ENCODE measurements at regions not wholly inside any gene's neighbourhood (a gene's known extent, or its start where the extent isn't known, plus 50 kb on each side); places are given as distances from the start of the nearest gene placed in this dataset.

DNA sequence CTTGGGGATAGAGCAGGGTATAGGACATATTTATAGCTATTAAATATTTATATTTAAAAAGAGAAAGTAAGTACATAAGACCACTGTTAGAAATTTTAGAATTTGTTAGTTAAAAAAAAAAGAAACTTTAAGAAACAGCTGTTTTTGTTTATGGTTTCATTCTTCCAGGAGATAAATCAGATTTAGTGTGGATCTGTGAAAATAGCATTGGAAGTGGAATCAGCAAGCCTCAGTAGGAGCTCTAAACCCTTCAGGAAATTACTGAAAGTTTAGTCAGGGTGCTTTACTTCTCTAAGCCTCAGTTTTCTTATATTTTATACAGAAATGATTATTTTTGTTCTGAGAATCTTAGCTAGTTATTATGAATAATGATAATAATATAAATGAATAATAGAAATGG lies 316.0 kb upstream of the NOVA1 start:
- DNase-seq, result no peak
- Histone ChIP-seq H3K9me3 (no peaks in the 10 kb centered on the region), H3K4me1 (ENCODE audit: low read depth) (no peaks in the 10 kb centered on the region), H3K36me3 (ENCODE audit: low read depth) (no peaks in the 10 kb centered on the region), H3K4me3 (no peak overlapping the region)
- intact Hi-C loops (cut with DNase I, micrococcal nuclease), result no loop called here
- TF ChIP-seq, protein P1, sequence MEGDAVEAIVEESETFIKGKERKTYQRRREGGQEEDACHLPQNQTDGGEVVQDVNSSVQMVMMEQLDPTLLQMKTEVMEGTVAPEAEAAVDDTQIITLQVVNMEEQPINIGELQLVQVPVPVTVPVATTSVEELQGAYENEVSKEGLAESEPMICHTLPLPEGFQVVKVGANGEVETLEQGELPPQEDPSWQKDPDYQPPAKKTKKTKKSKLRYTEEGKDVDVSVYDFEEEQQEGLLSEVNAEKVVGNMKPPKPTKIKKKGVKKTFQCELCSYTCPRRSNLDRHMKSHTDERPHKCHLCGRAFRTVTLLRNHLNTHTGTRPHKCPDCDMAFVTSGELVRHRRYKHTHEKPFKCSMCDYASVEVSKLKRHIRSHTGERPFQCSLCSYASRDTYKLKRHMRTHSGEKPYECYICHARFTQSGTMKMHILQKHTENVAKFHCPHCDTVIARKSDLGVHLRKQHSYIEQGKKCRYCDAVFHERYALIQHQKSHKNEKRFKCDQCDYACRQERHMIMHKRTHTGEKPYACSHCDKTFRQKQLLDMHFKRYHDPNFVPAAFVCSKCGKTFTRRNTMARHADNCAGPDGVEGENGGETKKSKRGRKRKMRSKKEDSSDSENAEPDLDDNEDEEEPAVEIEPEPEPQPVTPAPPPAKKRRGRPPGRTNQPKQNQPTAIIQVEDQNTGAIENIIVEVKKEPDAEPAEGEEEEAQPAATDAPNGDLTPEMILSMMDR (IDR thresholded peaks at IDR 0.05), result no peak
- ATAC-seq, result no peak

DNA sequence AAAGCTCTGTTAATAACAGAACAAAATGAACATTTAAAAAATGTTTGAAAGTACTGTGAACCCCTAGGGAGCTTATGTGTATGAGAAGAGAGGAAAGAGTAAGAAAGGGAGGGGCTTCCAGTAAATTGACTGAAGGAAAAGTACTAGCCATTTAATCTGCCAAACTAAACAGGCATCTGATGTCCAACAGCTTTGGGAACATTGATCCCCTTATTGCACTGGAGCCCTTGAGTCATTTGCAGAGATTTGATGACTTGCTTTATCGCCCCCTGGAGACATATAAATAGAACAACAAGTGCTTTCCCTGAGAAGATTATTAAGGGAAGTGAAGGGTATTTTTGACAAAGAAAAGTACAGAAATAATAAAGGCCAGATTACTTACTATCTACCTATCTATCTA lies 319.3 kb upstream of the NOVA1 start:
- no peak for DNase-seq
- intact Hi-C loops (cut with DNase I, micrococcal nuclease), result no loop called here
- Histone ChIP-seq H3K4me3 (no peak overlapping the region), H3K4me1 (ENCODE audit: low read depth) (no peaks in the 10 kb centered on the region), H3K9me3 (no peaks in the 10 kb centered on the region), H3K36me3 (ENCODE audit: low read depth) (no peaks in the 10 kb centered on the region)
- peak; percentile 40 for ATAC-seq
- TF ChIP-seq, protein P1 (IDR thresholded peaks at IDR 0.05), result no peak

DNA sequence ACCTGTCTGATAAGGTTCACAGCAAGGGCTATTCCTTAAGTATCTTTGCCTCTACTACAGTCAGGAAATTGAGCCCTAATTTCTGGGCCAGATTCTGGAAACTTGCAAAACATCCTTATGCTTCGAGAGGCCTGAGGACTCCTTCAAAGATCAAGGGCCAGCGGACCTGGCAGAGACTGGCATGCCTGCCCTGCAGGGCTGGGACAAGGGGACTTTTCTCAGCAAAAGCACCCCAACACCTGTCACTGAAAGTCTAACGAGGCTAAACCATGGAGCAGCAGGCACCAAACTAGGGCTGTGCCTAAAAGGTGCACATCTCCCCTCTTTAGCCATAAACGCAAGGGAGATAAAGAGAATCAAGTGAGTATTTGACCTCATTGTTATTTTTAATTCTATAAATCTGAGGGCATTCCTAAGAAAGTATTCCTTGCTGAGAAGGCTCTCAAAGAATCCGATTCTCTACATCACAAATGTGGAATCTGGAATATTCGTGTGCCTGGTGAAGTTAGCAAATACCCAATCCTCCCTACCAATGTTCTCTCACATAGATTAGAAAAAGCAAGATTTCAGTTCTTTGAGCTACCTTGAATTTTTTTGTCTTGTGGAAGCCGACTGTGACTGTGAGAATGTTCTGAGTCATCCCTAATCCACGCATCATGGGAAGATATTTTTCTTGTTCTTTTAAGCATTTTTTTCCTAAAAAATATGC lies 328.2 kb upstream of the NOVA1 start:
- ATAC-seq (no peak), DNase-seq (no peak)
- TF ChIP-seq, protein P1 (IDR thresholded peaks at IDR 0.05), result no peak
- no peak overlapping the region for H3K4me3 ChIP-seq
- no peaks in the 10 kb centered on the region for H3K9me3 ChIP-seq
- intact Hi-C loops (cut with DNase I, micrococcal nuclease), result no loop called here
- no peaks in the 10 kb centered on the region for H3K36me3 ChIP-seq (ENCODE audit: low read depth)
- no peaks in the 10 kb centered on the region for H3K4me1 ChIP-seq (ENCODE audit: low read depth)

DNA sequence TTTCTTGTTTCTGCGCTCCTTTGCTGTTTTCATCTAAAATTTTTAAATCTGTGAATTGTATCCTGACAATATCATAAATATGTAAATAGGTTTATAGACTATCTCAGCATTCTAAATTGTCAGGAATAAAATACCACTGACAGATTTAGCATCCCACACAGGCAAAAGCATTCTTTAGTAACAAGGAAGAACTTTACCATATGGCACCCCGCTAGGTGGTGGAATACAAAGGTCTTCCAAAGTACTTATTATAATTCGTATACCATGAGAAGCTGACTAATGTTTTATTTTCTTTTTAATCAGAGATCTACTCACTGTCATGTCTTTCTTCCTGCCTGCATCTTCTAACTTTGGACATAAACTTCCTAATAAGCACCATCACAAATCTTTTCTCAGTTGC lies 328.8 kb upstream of the NOVA1 start:
- TF ChIP-seq, protein P1 (IDR thresholded peaks at IDR 0.05), result no peak
- intact Hi-C loops (cut with DNase I, micrococcal nuclease), result no loop called here

DNA sequence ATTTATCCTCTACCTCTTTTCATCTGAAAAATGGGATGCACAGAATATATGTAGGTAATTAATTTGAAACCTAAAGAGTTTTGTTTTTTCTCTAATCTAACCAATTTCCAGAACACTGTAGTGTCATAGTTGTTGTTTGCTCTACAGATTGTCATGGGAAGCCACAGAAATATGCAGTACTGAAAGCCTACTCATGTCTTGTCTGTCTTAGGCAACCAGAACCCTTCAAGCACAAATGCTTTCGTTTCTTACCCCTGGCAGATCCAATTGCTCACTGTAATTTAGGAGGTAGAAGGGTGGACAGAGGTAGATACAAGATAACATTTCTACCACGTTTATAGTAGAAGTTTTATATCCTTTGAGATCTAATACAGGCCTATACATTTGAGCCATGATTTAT lies 330.2 kb upstream of the NOVA1 start:
- intact Hi-C loops (cut with DNase I, micrococcal nuclease), result no loop called here
- DNase-seq (no peak), ATAC-seq (no peak)
- Histone ChIP-seq H3K4me1 (ENCODE audit: low read depth) (no peaks in the 10 kb centered on the region), H3K36me3 (ENCODE audit: low read depth) (no peaks in the 10 kb centered on the region), H3K4me3 (no peak overlapping the region), H3K9me3 (no peaks in the 10 kb centered on the region)
- TF ChIP-seq, protein P1 (IDR thresholded peaks at IDR 0.05), result no peak

More for the DNA sequence above, 328.8 kb upstream of the NOVA1 start:
- ATAC-seq, result no peak
- Histone ChIP-seq H3K9me3 (no peaks in the 10 kb centered on the region), H3K36me3 (ENCODE audit: low read depth) (no peaks in the 10 kb centered on the region), H3K4me3 (no peak overlapping the region), H3K4me1 (ENCODE audit: low read depth) (no peaks in the 10 kb centered on the region)
- DNase-seq, result no peak

DNA sequence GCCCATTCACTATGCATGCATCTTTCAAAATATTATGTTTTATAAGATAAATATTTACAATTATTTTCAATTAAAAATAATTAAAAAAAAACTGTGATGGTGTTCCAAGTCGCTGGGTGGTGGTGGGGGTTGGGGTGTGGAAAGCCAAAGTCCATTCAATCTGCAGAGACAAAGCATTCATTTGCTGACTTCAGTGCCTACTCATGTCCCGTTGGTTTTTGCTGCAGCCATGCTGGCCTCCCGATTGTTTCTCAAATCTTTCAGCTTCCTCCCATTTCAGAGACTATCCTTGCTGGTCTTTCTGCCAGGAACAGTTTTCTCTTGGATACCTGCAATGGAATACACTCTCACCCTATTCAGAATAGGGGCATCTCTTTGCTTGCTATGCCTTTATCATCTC lies 331.5 kb upstream of the NOVA1 start:
- Histone ChIP-seq H3K4me3 (no peak overlapping the region), H3K36me3 (ENCODE audit: low read depth) (no peaks in the 10 kb centered on the region), H3K4me1 (ENCODE audit: low read depth) (no peaks in the 10 kb centered on the region), H3K9me3 (no peaks in the 10 kb centered on the region)
- no peak for ATAC-seq
- TF ChIP-seq, protein P1 (IDR thresholded peaks at IDR 0.05), result no peak
- no peak for DNase-seq
- intact Hi-C loops (cut with DNase I, micrococcal nuclease), result no loop called here
